Loucy (cell line): ENCODE measurements at regions not wholly inside any gene's neighbourhood (a gene's known extent, or its start where the extent isn't known, plus 50 kb on each side); places are given as distances from the start of the nearest gene placed in this dataset.

Experiments
- H2AFZ ChIP-seq: fragments of 200-600 bp; sonication (generic); 2 replicates; pipeline ENCODE4 v1.6.0; 2016; ENCODE audit warnings: antibody characterized with exemption, mild to moderate bottlenecking, low read length, moderate library complexity
- H3F3A ChIP-seq: fragments of 200-600 bp; 2 replicates; pipeline ENCODE4 v1.6.0; 2016; ENCODE audit warnings: antibody characterized with exemption, low read depth, mild to moderate bottlenecking
- H3K27me3 ChIP-seq: fragments of 200-600 bp; sonication (generic); 2 replicates; pipeline ENCODE4 v1.6.1; 2014; ENCODE audit warnings: low read length, mild to moderate bottlenecking; ENCODE audit not compliant: insufficient read depth, poor library complexity, severe bottlenecking
- H3K36me3 ChIP-seq: fragments of 200-600 bp; sonication (generic); 2 replicates; pipeline ENCODE4 v1.6.1; 2016; ENCODE audit warnings: low read length; ENCODE audit not compliant: insufficient read depth
- H3K4me1 ChIP-seq: fragments of 200-600 bp; sonication (generic); 2 replicates; pipeline ENCODE4 v1.5.1; 2014; ENCODE audit warnings: low read length, mild to moderate bottlenecking; ENCODE audit not compliant: insufficient read depth, poor library complexity, severe bottlenecking
- H3K4me2 ChIP-seq: fragments of 200-600 bp; sonication (generic); 2 replicates; pipeline ENCODE4 v1.6.0; 2014; ENCODE audit warnings: antibody characterized with exemption, low read length, low read depth, mild to moderate bottlenecking; ENCODE audit not compliant: poor library complexity, severe bottlenecking
- H3K4me3 ChIP-seq: fragments of 200-600 bp; sonication (generic); 2 replicates; pipeline ENCODE4 v1.5.1; 2014; ENCODE audit warnings: low read length, mild to moderate bottlenecking, mixed read lengths; ENCODE audit not compliant: poor library complexity, severe bottlenecking
- H3K79me2 ChIP-seq: fragments of 200-600 bp; sonication (generic); 2 replicates; pipeline ENCODE4 v1.6.1; 2014; ENCODE audit warnings: low read length; ENCODE audit not compliant: insufficient read depth
- H3K9ac ChIP-seq: fragments of 200-600 bp; sonication (generic); 2 replicates; pipeline ENCODE4 v1.6.0; 2014; ENCODE audit warnings: mild to moderate bottlenecking, low read depth, low read length, moderate library complexity; ENCODE audit not compliant: poor library complexity, severe bottlenecking
- H3K9me2 ChIP-seq: fragments of 200-600 bp; sonication (generic); replicated peaks from 2 replicates; pipeline ENCODE4 v1.6.1; 2016; ENCODE audit warnings: low read depth, low read length, mixed read lengths
- H3K9me3 ChIP-seq: fragments of 200-600 bp; sonication (generic); 2 replicates; pipeline ENCODE4 v1.6.1; 2014; ENCODE audit warnings: mild to moderate bottlenecking, antibody characterized with exemption, low read length, low read depth; ENCODE audit not compliant: insufficient read depth
- H4K20me1 ChIP-seq: fragments of 200-600 bp; sonication (generic); 2 replicates; pipeline ENCODE4 v1.6.0; 2014; ENCODE audit warnings: antibody characterized with exemption, low read length, mild to moderate bottlenecking; ENCODE audit not compliant: insufficient read depth, poor library complexity, severe bottlenecking
- CTCF ChIP-seq: fragments of 200-600 bp; sonication (generic); conservative IDR thresholded peaks from 2 replicates; pipeline ENCODE4 v1.5.1; 2014; ENCODE audit warnings: mild to moderate bottlenecking, antibody characterized with exemption, low read length
- EZH2phosphoT487 ChIP-seq: fragments of 200-600 bp; IDR thresholded peaks from 2 replicates; pipeline ENCODE4 v1.6.1; 2018; ENCODE audit warnings: antibody characterized with exemption, mild to moderate bottlenecking, moderate library complexity, borderline replicate concordance

DNA sequence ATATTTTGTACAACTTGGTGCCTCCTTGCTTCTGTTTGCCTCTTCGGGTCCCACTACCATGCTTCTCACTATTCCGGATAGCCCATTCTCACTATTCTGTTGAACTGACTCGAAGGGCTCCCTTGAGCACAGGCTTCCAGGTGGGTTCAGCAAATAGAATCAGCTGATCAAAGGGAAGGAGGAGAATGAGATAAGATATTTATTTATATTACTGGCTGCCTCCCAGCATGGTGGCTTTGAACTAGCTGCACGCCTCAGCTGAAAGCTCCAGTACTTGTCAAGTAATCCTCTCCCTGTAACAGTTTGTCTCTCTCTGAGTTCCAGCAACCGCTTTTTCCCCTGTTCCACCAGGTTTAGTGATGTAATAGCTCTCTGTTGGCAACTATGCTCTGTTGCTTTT lies 187.8 kb upstream of the HNRNPA3 start:
- Histone ChIP-seq H3K9ac (no peak overlapping the region), H3K4me3 (no peak overlapping the region), H3K36me3 (no peaks in the 10 kb centered on the region), H3K4me2 (no peak overlapping the region), H2AFZ (no peak overlapping the region), H3K27me3 (no peaks in the 10 kb centered on the region), H3K79me2 (no peaks in the 10 kb centered on the region), H3K9me3 (no peaks in the 10 kb centered on the region), H3F3A (no peaks in the 10 kb centered on the region), H3K9me2 (no peaks in the 10 kb centered on the region), H4K20me1 (no peaks in the 10 kb centered on the region), H3K4me1 (peaks cover 5% of the 10 kb centered on the region)
- TF ChIP-seq CTCF (no peak), EZH2phosphoT487 (no peak)

DNA sequence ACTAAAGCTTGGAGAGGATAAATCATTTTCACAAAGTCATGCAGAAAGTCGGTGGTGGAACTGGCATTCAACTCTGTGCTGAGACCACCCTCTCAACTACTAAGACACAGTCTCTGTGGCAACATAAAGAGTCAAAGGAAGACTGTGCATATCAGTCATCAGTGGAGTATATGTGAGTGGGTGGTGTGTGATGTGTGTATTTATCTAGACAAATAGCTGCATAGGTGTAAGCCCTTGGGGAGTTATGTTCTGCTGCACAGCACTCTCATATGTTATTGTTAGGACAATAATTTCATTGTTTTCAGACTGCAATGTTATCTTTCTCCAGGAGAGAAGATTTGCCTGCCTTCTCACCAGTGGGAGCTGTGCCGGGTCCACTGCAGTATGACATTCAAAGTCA lies 186.3 kb upstream of the HNRNPA3 start:
- Histone ChIP-seq H3K4me3 (no peak overlapping the region), H3K9ac (no peak overlapping the region), H4K20me1 (no peaks in the 10 kb centered on the region), H3F3A (no peaks in the 10 kb centered on the region), H3K27me3 (no peaks in the 10 kb centered on the region), H3K4me2 (no peak overlapping the region), H3K36me3 (no peaks in the 10 kb centered on the region), H3K9me3 (no peaks in the 10 kb centered on the region), H3K79me2 (no peaks in the 10 kb centered on the region), H3K9me2 (no peaks in the 10 kb centered on the region), H2AFZ (no peak overlapping the region), H3K4me1 (peaks cover 5% of the 10 kb centered on the region)
- TF ChIP-seq CTCF, result no peak

DNA sequence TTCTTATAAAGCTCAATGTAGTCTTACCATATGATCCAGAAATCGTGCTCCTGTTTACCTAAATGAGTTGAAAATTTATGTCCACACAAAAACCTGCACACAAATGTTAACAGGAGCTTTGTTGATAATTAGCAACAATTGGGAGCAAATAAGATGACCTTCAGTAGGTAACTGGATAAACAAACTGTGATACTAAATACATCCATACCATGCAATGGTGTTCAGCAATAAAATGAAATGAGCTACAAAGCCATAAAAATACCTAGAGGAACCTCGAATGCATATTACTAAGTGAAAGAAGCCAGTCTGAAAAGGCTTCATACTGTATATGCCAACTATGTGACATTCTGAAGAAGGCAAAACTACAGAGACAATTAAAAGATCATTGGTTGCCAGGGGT lies 185.6 kb upstream of the HNRNPA3 start:
- no peak overlapping the region for H3K9ac ChIP-seq
- no peaks in the 10 kb centered on the region for H3K79me2 ChIP-seq
- no peaks in the 10 kb centered on the region for H4K20me1 ChIP-seq
- H2AFZ ChIP-seq, result no peak overlapping the region
- H3K4me3 ChIP-seq, result no peak overlapping the region
- H3K4me2 ChIP-seq, result no peak overlapping the region
- TF ChIP-seq CTCF (no peak), EZH2phosphoT487 (no peak)
- no peaks in the 10 kb centered on the region for H3K9me2 ChIP-seq
- no peaks in the 10 kb centered on the region for H3K4me1 ChIP-seq
- H3K36me3 ChIP-seq, result no peaks in the 10 kb centered on the region
- H3K9me3 ChIP-seq, result no peaks in the 10 kb centered on the region
- H3F3A ChIP-seq, result no peaks in the 10 kb centered on the region
- no peaks in the 10 kb centered on the region for H3K27me3 ChIP-seq
